Prostate gland (tissue), 2 donors: ENCODE measurements at regions not wholly inside any gene's neighbourhood (a gene's known extent, or its start where the extent isn't known, plus 50 kb on each side); places are given as distances from the start of the nearest gene placed in this dataset.

ENCODE experiments used
- CTCF ChIP-seq, 4 experiments: fragments of 200-600 bp in 2 of 4; fragments of 450-650 bp in 2 of 4; sonication (generic) in 2 of 4; IDR thresholded peaks; 1 replicate in 3 of 4; 2 replicates in 1 of 4; pipeline ENCODE4 v1.5.1; 2016 to 2019; ENCODE audit warnings: antibody characterized with exemption in 4 of 4, mild to moderate bottlenecking in 2 of 4, moderate library complexity in 2 of 4
- POLR2AphosphoS5 ChIP-seq: sonication (generic); formaldehyde crosslinking; IDR thresholded peaks from one replicate; pipeline ENCODE4 v1.6.1; 2017; ENCODE audit warnings: antibody characterized with exemption

GRCh38 chr4:125368671-125369081 is 53.9 kb downstream of the FAT4 start:
- TF ChIP-seq CTCF (IDR thresholded peaks at IDR 0.05) (no peak), POLR2AphosphoS5 (no peak)
